ENCODE measurements at regions not wholly inside any gene's neighbourhood (a gene's known extent, or its start where the extent isn't known, plus 50 kb on each side); places are given as distances from the start of the nearest gene placed in this dataset.

DNA sequence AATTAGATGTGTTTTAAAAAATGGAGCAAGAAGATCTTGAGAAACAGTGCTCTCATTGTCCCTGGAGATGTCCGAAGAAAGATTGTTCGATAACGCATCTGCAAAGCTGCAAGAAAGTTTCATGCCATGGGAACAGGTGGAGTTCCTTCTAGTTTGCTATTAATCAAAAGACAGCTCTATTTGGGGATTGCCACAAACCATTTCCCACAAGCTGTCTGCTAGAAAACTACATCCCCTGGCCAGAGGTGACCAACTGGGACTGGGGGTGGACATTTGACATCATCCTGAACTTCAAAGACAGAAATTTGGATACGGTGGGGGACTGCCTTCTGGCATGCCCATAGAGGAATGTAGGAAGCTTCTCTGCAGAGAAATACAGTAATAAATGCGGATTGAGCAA, 50.8 kb upstream of the OSMR start:
- TF ChIP-seq POLR2AphosphoS5 (IDR thresholded peaks at IDR 0.05) (no peak), POLR2A (IDR thresholded peaks at IDR 0.05) (no peak), EP300 (IDR thresholded peaks at IDR 0.05) (no peak)
- TF ChIP-seq, protein P1, sequence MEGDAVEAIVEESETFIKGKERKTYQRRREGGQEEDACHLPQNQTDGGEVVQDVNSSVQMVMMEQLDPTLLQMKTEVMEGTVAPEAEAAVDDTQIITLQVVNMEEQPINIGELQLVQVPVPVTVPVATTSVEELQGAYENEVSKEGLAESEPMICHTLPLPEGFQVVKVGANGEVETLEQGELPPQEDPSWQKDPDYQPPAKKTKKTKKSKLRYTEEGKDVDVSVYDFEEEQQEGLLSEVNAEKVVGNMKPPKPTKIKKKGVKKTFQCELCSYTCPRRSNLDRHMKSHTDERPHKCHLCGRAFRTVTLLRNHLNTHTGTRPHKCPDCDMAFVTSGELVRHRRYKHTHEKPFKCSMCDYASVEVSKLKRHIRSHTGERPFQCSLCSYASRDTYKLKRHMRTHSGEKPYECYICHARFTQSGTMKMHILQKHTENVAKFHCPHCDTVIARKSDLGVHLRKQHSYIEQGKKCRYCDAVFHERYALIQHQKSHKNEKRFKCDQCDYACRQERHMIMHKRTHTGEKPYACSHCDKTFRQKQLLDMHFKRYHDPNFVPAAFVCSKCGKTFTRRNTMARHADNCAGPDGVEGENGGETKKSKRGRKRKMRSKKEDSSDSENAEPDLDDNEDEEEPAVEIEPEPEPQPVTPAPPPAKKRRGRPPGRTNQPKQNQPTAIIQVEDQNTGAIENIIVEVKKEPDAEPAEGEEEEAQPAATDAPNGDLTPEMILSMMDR (IDR thresholded peaks at IDR 0.05), result no peak
